Lower leg skin (tissue), 3 donors: ENCODE measurements at regions not wholly inside any gene's neighbourhood (a gene's known extent, or its start where the extent isn't known, plus 50 kb on each side); places are given as distances from the start of the nearest gene placed in this dataset.

Source experiments
- POLR2A ChIP-seq, 2 donors: fragments of 450-650 bp; IDR thresholded peaks; one replicate each; pipeline ENCODE4 v1.6.1; 2016 to 2017; ENCODE audit warnings: antibody characterized with exemption in 2 of 2, mild to moderate bottlenecking in 1 of 2, moderate library complexity in 1 of 2
- TF ChIP-seq, protein P1 (sequence below), 3 donors: fragments of 450-650 bp; IDR thresholded peaks; one replicate each; pipeline ENCODE4 v1.5.1; 2016; ENCODE audit warnings: antibody characterized with exemption in 3 of 3, mild to moderate bottlenecking in 3 of 3, moderate library complexity in 2 of 3

GRCh38 chr15:22257047-22258008 is 177.0 kb downstream of the OR4M2 start:
- TF ChIP-seq, protein P1, sequence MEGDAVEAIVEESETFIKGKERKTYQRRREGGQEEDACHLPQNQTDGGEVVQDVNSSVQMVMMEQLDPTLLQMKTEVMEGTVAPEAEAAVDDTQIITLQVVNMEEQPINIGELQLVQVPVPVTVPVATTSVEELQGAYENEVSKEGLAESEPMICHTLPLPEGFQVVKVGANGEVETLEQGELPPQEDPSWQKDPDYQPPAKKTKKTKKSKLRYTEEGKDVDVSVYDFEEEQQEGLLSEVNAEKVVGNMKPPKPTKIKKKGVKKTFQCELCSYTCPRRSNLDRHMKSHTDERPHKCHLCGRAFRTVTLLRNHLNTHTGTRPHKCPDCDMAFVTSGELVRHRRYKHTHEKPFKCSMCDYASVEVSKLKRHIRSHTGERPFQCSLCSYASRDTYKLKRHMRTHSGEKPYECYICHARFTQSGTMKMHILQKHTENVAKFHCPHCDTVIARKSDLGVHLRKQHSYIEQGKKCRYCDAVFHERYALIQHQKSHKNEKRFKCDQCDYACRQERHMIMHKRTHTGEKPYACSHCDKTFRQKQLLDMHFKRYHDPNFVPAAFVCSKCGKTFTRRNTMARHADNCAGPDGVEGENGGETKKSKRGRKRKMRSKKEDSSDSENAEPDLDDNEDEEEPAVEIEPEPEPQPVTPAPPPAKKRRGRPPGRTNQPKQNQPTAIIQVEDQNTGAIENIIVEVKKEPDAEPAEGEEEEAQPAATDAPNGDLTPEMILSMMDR (IDR thresholded peaks at IDR 0.05), result no peak
- no peak for TF ChIP-seq POLR2A (IDR thresholded peaks at IDR 0.05)
